Left lung (tissue), 4 donors: ENCODE measurements at regions not wholly inside any gene's neighbourhood (a gene's known extent, or its start where the extent isn't known, plus 50 kb on each side); places are given as distances from the start of the nearest gene placed in this dataset.
A peak's percentile ranks its signal among the peaks of the same experiment; 100 is the strongest.

ENCODE experiments used
- ATAC-seq: fragments of 200-7000 bp; cut with Tn5 transposase; one replicate; pipeline ENCODE4 v1.9.1; 2020; ENCODE audit warnings: moderate library complexity
- DNase-seq, 4 donors: peaks; one replicate each; pipeline ENCODE4 v3.0.0-alpha.2; 2013 to 2020
- H3K27ac ChIP-seq, 2 donors: fragments of 200-600 bp; sonication (generic) in 1 of 2; one replicate each; pipeline versions ENCODE4 v1.5.0 to v1.8.0; 2020 to 2021
- H3K27me3 ChIP-seq, 2 donors: fragments of 200-600 bp; sonication (generic) in 1 of 2; one replicate each; pipeline versions ENCODE4 v1.5.0 to v1.8.0; 2020 to 2021
- H3K36me3 ChIP-seq, 2 donors: fragments of 200-600 bp; sonication (generic) in 1 of 2; one replicate each; pipeline versions ENCODE4 v1.5.0 to v1.8.0; 2020 to 2021
- H3K4me1 ChIP-seq, 2 donors: fragments of 200-600 bp; one replicate each; pipeline ENCODE4 v1.8.0; 2021
- H3K4me3 ChIP-seq, 2 donors: fragments of 200-600 bp; sonication (generic) in 1 of 2; one replicate each; pipeline versions ENCODE4 v1.5.0 to v1.8.0; 2020 to 2021; ENCODE audit warnings: mild to moderate bottlenecking in 1 of 2
- H3K9me3 ChIP-seq, 2 donors: fragments of 200-600 bp; sonication (generic) in 1 of 2; one replicate each; pipeline versions ENCODE4 v1.5.0 to v1.8.0; 2020 to 2021
- CTCF ChIP-seq, 2 donors: fragments of 200-600 bp; sonication (generic) in 1 of 2; IDR thresholded peaks; one replicate each; pipeline versions ENCODE4 v1.5.0 to v1.8.0; 2021; ENCODE audit warnings: antibody characterized with exemption in 2 of 2
- intact Hi-C, 2 donors: fragments of 100-400 bp; cut with DNase I; formaldehyde crosslinking; loops; one replicate each; pipeline versions ENCODE4 v1.11.2 to v1.14.2; 2022
- donor health status: DM: no; HTN: yes; CAD: no.
- donor health status: DM: no; HTN: no; CAD: no.

GRCh38 chr14:65854215-65854614, 441.7 kb downstream of the FUT8 start:
- ATAC-seq (no peak), DNase-seq (no peak)
- Histone ChIP-seq H3K27me3 (no peaks in the 10 kb centered on the region), H3K9me3 (no peaks in the 10 kb centered on the region), H3K27ac (no peak overlapping the region), H3K4me3 (no peak overlapping the region), H3K36me3 (no peaks in the 10 kb centered on the region), H3K4me1 (no peaks in the 10 kb centered on the region)
- no peak for TF ChIP-seq CTCF (IDR thresholded peaks at IDR 0.05)
- intact Hi-C loops = no loop called here

GRCh38 chr14:65860956-65861611, 448.6 kb downstream of the FUT8 start:
- no peak for TF ChIP-seq CTCF (IDR thresholded peaks at IDR 0.05)
- H3K27ac ChIP-seq = no peak overlapping the region
- no peak overlapping the region for H3K4me3 ChIP-seq
- H3K4me1 ChIP-seq = no peaks in the 10 kb centered on the region
- no peaks in the 10 kb centered on the region for H3K27me3 ChIP-seq
- no peak for DNase-seq
- H3K9me3 ChIP-seq = no peaks in the 10 kb centered on the region
- no peak for ATAC-seq
- intact Hi-C loops = no loop called here
- H3K36me3 ChIP-seq = no peaks in the 10 kb centered on the region

- Histone ChIP-seq H3K4me1 (no peaks in the 10 kb centered on the region), H3K27ac (no peak overlapping the region), H3K9me3 (no peaks in the 10 kb centered on the region), H3K4me3 (no peak overlapping the region), H3K27me3 (no peaks in the 10 kb centered on the region), H3K36me3 (no peaks in the 10 kb centered on the region)
- ATAC-seq = no peak
- no peak for DNase-seq
- no peak for TF ChIP-seq CTCF (IDR thresholded peaks at IDR 0.05)
- intact Hi-C loops = no loop called here
Measured at GRCh38 chr14:65864549-65864948, 452.0 kb downstream of the FUT8 start.

GRCh38 chr14:65864984-65865383, 452.5 kb downstream of the FUT8 start:
- no peak for DNase-seq
- Histone ChIP-seq H3K27ac (no peak overlapping the region), H3K4me3 (no peak overlapping the region), H3K9me3 (no peaks in the 10 kb centered on the region), H3K4me1 (no peaks in the 10 kb centered on the region), H3K27me3 (no peaks in the 10 kb centered on the region), H3K36me3 (no peaks in the 10 kb centered on the region)
- ATAC-seq = no peak
- intact Hi-C loops = no loop called here
- TF ChIP-seq CTCF (IDR thresholded peaks at IDR 0.05) = no peak

- no peak for TF ChIP-seq CTCF (IDR thresholded peaks at IDR 0.05)
- Histone ChIP-seq H3K27me3 (no peaks in the 10 kb centered on the region), H3K4me1 (no peaks in the 10 kb centered on the region), H3K27ac (no peak overlapping the region), H3K9me3 (no peaks in the 10 kb centered on the region), H3K36me3 (no peaks in the 10 kb centered on the region), H3K4me3 (no peak overlapping the region)
- ATAC-seq (peak; percentile 18), DNase-seq (peak in 2 of 4 donors; percentile 24 to 40)
- intact Hi-C loops = no loop called here
Measured at GRCh38 chr14:65866448-65866847, 453.9 kb downstream of the FUT8 start.
